ENCODE measurements at regions not wholly inside any gene's neighbourhood (a gene's known extent, or its start where the extent isn't known, plus 50 kb on each side); places are given as distances from the start of the nearest gene placed in this dataset.

DNA sequence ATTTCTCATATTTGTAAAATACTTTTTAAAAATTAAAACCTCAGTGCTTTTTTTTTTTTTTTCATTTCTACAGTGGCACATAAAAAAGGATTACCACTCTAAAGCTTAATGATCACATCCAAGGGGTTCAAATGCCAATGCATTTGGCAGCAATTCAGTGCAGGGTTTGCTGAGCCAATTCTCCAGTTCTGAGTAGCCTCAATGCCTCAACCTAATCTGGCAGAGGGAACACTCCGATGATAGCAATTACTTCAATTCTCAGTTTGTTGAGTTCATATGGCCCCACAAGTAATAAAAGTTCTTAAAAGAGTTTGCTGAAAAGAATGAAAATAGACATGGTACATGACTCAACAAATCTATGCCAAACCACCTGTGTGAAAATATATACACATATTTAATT, 79.3 kb upstream of the RBMS3 start:
- H3K4me3 ChIP-seq (ENCODE audit: low read length), result no peak overlapping the region
- no peaks in the 10 kb centered on the region for H3K9me3 ChIP-seq (ENCODE audit: insufficient read depth, low read depth, low read length)
- no peaks in the 10 kb centered on the region for H3K27me3 ChIP-seq (ENCODE audit: insufficient read depth, low read length)
- no peak overlapping the region for H3K9ac ChIP-seq (ENCODE audit: low read depth, low read length)
- no peaks in the 10 kb centered on the region for H3K36me3 ChIP-seq (ENCODE audit: insufficient read depth, low read depth, low read length)
- H3K4me1 ChIP-seq (ENCODE audit: insufficient read depth, low read length), result no peaks in the 10 kb centered on the region
- H3K27ac ChIP-seq (ENCODE audit: low read length), result no peak overlapping the region

DNA sequence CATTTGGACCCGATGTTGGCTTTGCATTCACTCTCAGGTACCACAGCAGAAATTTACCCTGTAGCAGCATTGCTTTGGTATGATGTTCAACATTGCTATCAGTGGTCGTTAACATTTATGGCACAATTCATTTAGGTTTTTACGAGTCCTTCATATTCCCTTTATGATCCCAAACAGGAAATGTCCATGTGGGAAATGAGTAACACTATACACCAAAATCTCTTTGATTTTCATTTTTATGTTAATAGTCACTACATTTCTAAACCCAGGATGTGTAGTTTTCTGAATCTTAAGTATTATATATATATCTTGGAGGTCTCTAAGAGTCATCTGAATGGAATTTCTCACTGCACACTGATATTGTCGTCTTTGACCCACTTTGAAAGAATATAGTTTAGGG, 78.5 kb upstream of the RBMS3 start:
- no peaks in the 10 kb centered on the region for H3K27me3 ChIP-seq (ENCODE audit: insufficient read depth, low read length)
- H3K9me3 ChIP-seq (ENCODE audit: insufficient read depth, low read depth, low read length), result no peaks in the 10 kb centered on the region
- H3K36me3 ChIP-seq (ENCODE audit: insufficient read depth, low read depth, low read length), result no peaks in the 10 kb centered on the region
- no peaks in the 10 kb centered on the region for H3K4me1 ChIP-seq (ENCODE audit: insufficient read depth, low read length)
- H3K9ac ChIP-seq (ENCODE audit: low read depth, low read length), result no peak overlapping the region
- H3K4me3 ChIP-seq (ENCODE audit: low read length), result no peak overlapping the region
- no peak overlapping the region for H3K27ac ChIP-seq (ENCODE audit: low read length)

DNA sequence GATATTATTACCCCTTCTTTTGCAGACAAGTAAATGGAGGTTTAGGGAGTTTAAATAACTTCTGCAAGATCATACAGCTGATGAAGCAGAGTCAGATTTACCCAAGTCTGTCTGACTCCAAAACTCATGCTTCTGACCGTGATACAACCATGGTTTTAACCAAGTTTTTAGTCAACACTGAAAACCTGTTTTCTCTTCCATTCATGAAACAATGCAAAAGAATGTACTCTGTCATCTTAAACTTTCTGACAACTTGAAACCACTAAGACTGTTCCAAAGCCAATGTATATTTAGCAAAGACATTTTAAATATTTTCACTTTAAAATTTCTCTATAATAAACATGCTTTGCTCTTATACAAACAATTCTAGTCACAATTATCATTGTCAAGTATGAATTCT, 77.0 kb upstream of the RBMS3 start:
- Histone ChIP-seq H3K4me1 (ENCODE audit: insufficient read depth, low read length) (no peaks in the 10 kb centered on the region), H3K4me3 (ENCODE audit: low read length) (no peak overlapping the region), H3K27ac (ENCODE audit: low read length) (no peak overlapping the region), H3K9me3 (ENCODE audit: insufficient read depth, low read depth, low read length) (no peaks in the 10 kb centered on the region), H3K27me3 (ENCODE audit: insufficient read depth, low read length) (no peaks in the 10 kb centered on the region), H3K36me3 (ENCODE audit: insufficient read depth, low read depth, low read length) (no peaks in the 10 kb centered on the region), H3K9ac (ENCODE audit: low read depth, low read length) (no peak overlapping the region)

DNA sequence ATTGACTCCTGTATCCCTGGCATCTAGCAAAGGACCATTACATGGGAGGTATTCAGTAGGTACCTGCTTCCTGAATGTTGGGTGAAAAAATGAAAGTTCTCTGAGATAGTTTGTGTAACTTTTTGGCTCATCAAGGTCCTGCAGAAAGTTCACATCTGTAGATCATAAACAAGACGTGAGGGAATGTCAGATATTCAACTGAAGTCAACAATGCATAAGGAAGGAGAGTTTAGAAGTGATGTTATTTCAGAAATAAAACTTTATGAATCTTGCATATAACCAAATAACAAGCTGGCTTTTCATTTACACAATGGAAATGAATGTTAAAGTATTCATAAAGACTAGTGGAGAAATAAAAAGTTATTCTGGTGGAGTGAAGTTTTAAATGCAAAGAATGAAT, 73.4 kb upstream of the RBMS3 start:
- Histone ChIP-seq H3K27me3 (ENCODE audit: insufficient read depth, low read length) (no peaks in the 10 kb centered on the region), H3K4me3 (ENCODE audit: low read length) (no peak overlapping the region), H3K36me3 (ENCODE audit: insufficient read depth, low read depth, low read length) (no peaks in the 10 kb centered on the region)

DNA sequence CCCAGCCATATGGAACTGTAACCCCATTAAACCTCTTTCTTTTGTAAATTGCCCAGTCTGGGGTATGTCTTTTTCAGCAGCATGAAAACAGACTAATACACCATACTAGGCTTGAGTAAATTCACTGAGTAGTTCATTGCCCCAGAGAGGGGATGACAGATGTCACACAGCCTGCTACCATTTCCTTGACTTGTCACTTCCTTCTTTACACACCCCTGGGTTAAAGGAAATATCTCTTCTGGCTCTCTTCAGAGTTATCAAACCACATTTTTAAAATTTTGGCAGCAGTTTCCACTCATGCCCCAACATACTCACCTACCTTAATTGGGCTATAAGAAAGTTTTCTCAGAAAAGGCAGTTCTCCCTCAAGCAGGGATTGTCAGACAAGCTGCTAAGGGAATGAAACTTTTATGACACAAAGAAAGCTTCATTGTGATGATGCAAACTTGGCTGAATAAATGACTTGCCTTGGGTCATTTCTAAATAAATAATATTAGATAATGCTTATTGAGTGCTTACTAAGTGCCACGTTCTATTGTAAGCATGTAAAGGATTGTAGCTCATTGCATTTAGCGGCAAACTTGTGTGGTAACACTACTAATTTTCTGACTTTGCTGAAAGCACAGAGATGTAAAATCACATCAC, 68.0 kb upstream of the RBMS3 start:
- Histone ChIP-seq H3K9ac (ENCODE audit: low read depth, low read length) (no peak overlapping the region), H3K27ac (ENCODE audit: low read length) (no peak overlapping the region), H3K36me3 (ENCODE audit: insufficient read depth, low read depth, low read length) (no peaks in the 10 kb centered on the region), H3K4me1 (ENCODE audit: insufficient read depth, low read length) (no peaks in the 10 kb centered on the region), H3K4me3 (ENCODE audit: low read length) (no peak overlapping the region), H3K9me3 (ENCODE audit: insufficient read depth, low read depth, low read length) (no peaks in the 10 kb centered on the region), H3K27me3 (ENCODE audit: insufficient read depth, low read length) (no peaks in the 10 kb centered on the region)

More for the DNA sequence above, 73.4 kb upstream of the RBMS3 start:
- no peak overlapping the region for H3K27ac ChIP-seq (ENCODE audit: low read length)
- no peaks in the 10 kb centered on the region for H3K4me1 ChIP-seq (ENCODE audit: insufficient read depth, low read length)
- H3K9me3 ChIP-seq (ENCODE audit: insufficient read depth, low read depth, low read length), result no peaks in the 10 kb centered on the region
- no peak overlapping the region for H3K9ac ChIP-seq (ENCODE audit: low read depth, low read length)

DNA sequence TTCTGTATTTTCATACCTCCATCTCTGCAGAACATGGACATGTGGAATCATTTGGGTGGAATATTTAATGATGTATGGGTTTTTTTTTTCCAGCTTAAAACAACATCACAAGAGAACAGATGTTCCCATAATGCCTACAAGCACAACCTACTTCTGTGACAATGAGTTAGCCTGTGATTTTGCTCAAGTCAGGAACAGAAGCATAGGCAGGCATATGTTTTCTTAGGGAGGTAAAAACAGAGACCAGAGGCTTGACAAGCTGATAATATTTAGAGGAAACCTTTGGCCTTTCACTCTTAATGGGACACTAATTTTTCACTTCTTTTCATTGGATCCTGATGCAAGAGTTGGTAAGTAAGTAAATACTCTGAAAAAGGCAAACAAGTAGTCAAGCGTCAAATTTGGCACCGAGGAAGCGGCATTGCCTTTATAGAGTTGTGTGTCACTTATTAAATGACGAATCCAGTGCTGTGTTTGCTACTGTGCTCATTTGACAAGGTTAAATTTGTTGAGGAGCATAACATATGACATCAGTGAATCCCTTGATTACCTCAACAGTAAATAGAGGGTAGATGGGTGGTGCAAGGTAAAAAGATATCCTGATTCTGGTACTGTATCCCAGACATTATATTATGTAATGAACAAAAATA, 66.7 kb upstream of the RBMS3 start:
- H3K9me3 ChIP-seq (ENCODE audit: insufficient read depth, low read depth, low read length), result no peaks in the 10 kb centered on the region
- H3K27ac ChIP-seq (ENCODE audit: low read length), result no peak overlapping the region
- H3K9ac ChIP-seq (ENCODE audit: low read depth, low read length), result no peak overlapping the region
- H3K36me3 ChIP-seq (ENCODE audit: insufficient read depth, low read depth, low read length), result no peaks in the 10 kb centered on the region
- H3K4me1 ChIP-seq (ENCODE audit: insufficient read depth, low read length), result no peaks in the 10 kb centered on the region
- H3K4me3 ChIP-seq (ENCODE audit: low read length), result no peak overlapping the region
- no peaks in the 10 kb centered on the region for H3K27me3 ChIP-seq (ENCODE audit: insufficient read depth, low read length)

DNA sequence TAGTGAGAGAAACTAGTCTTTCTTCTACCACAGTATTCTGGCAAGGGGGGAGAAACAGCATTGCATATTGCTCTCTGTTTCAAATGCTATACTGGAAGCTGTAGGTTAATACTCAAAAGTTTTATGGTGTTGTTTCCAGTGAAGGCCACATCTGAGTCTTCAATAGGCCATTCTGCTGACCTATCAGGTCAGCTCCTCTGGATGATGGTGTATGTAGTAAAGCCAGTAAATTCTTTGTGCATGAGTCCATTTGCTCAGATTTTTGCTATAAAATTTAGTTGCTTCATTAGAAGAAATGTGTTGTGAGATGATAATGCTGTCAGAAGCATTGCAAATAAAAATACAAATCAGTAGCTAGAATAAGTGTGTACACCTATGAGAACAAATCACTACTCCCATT, 64.9 kb upstream of the RBMS3 start:
- H3K4me3 ChIP-seq (ENCODE audit: low read length), result no peak overlapping the region
- H3K27ac ChIP-seq (ENCODE audit: low read length), result no peak overlapping the region
- H3K36me3 ChIP-seq (ENCODE audit: insufficient read depth, low read depth, low read length), result no peaks in the 10 kb centered on the region
- H3K27me3 ChIP-seq (ENCODE audit: insufficient read depth, low read length), result no peaks in the 10 kb centered on the region
- no peaks in the 10 kb centered on the region for H3K4me1 ChIP-seq (ENCODE audit: insufficient read depth, low read length)
- H3K9ac ChIP-seq (ENCODE audit: low read depth, low read length), result no peak overlapping the region
- no peaks in the 10 kb centered on the region for H3K9me3 ChIP-seq (ENCODE audit: insufficient read depth, low read depth, low read length)

DNA sequence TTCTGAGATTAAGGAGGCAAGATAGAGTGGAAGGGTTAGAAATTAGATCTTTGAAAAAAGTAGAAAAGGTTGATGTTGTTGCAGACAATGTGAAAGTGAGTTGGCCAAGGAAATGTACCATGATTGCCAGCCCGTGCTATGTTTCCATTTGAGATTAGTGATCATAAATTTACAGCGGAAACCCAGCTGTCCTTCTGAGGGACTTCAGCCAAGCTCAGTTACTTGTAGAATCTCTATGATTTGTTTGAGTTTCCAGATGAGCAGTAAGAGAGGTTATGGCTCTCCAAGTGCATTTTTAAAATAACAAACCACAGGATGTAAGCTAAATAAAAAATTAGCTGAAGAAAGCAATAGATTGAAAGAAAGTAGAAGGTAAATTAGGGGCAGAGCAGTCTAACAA, 54.2 kb upstream of the RBMS3 start:
- H3K9ac ChIP-seq (ENCODE audit: low read depth, low read length), result no peak overlapping the region
- H3K4me1 ChIP-seq (ENCODE audit: insufficient read depth, low read length), result no peaks in the 10 kb centered on the region
- no peaks in the 10 kb centered on the region for H3K9me3 ChIP-seq (ENCODE audit: insufficient read depth, low read depth, low read length)
- no peak overlapping the region for H3K4me3 ChIP-seq (ENCODE audit: low read length)
- H3K36me3 ChIP-seq (ENCODE audit: insufficient read depth, low read depth, low read length), result no peaks in the 10 kb centered on the region
- H3K27me3 ChIP-seq (ENCODE audit: insufficient read depth, low read length), result no peaks in the 10 kb centered on the region
- no peak overlapping the region for H3K27ac ChIP-seq (ENCODE audit: low read length)

DNA sequence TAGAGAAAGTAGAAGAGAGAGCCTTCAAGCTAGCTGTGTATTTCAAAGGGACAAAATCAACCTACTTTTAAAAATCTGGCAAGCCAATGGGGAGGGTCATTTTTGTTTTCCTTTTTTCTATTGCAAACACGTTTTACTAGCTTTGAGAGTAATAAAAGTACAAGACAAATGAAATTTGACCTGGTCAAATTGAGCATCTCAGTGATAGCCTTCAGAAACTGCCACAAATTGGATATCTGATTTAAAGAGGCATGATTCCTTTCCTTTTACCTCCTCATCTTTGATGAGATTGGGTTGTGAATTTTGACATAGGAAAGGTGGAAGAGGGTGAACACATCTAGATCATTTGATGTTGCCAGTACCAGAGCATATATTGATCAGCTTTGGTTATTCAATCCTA, 53.6 kb upstream of the RBMS3 start:
- Histone ChIP-seq H3K9me3 (ENCODE audit: insufficient read depth, low read depth, low read length) (no peaks in the 10 kb centered on the region), H3K27ac (ENCODE audit: low read length) (no peak overlapping the region), H3K4me1 (ENCODE audit: insufficient read depth, low read length) (no peaks in the 10 kb centered on the region), H3K9ac (ENCODE audit: low read depth, low read length) (no peak overlapping the region), H3K27me3 (ENCODE audit: insufficient read depth, low read length) (no peaks in the 10 kb centered on the region), H3K36me3 (ENCODE audit: insufficient read depth, low read depth, low read length) (no peaks in the 10 kb centered on the region), H3K4me3 (ENCODE audit: low read length) (no peak overlapping the region)
